Astrocyte of the hippocampus (primary cell): ENCODE measurements at regions not wholly inside any gene's neighbourhood (a gene's known extent, or its start where the extent isn't known, plus 50 kb on each side); places are given as distances from the start of the nearest gene placed in this dataset.
"Not testable (repeated sequence)": the region's sequence is repeated elsewhere in the genome, so short reads cannot be mapped to it uniquely, and the experiment has no call there.

Experiments used
- DNase-seq: peaks from one replicate; pipeline ENCODE4 v3.0.0; 2011; ENCODE audit warnings: low read depth, low spot score

DNA sequence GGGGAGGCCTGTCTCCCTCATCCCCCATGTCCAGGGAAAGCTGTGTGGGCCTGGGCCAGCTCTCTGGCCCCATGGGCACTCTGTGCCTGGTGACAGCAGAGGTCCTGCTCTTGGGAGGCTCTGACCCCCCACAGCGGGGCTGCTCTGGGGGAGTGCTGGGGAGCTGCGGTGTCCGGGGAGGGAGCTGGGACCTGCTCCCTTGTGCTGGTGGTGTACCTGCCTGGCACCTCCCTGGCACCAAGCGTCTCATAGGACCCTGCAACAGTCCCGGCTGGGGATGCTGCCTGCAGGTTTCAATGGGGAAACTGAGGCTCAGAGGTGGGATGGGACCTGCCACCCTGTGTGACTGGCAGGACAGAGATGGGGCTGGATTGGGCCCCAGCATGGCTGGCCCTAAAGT is 111.3 kb downstream of the KIF26A start:
- DNase-seq = no peak

DNA sequence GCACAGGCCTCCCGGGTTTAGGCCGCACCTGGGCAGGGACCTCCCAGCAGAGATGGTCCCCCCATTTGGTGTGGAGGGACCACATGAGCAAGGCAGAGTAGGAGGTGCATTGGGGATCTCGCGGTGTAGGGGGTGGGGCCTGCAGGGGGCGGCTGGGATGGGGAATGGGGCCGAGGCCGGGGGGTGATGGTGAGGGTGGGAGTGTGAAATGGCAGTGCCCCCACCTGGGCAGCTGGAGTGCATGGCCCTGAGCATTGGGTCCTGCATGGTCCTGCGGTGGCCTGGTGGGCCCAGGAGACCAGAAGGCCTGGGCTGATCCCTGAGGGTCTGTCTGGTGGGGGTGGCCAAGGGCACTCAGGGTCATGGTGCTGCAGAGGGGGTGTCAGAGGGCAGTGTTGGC is 111.8 kb downstream of the KIF26A start:
- no peak for DNase-seq

DNA sequence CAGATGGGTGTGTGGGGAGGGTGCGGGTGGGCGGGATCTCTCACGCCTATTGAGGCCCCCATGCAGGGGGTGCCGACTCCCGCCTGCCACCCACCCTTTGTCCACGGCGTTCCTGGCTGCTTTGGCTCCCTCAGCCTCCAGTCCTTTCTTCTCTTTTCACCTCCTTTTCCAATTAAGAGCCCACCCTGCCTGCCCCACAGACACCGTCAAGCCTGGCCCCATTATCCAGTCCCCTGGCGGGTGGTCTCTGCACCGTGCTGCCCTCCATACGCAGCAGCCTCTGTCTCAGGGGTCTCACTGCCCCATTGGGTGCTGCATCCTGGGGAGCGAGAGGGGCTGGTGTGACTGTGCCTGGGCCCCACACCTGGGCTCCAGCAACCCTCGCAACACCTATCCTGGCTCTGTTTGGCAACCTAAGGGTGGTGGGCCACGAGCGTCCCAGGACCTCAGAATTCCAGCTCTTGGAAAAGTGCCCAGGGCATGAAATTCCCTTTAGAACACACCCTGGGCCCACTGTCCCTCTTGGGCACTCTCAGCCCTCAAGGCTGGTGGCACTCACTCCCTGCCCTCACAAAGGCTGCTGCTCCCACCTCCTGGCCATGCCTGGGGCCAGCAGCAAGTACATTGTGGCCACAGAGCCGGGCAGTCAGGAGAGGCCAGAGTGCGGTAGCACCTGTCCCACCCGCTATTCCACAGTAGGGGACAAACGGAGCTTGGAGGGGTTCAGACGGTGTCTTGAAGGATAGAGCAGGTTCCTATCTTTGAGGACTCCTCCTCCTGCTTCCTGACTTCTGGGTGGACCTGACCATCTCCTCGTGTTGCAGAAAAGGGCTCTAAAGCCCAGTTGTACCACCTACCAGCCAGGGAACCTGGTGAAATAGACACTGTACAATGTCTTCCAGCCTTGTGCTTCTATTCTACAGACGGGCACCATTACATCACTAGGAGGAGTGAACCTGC is 114.1 kb downstream of the KIF26A start:
- DNase-seq = no peak

DNA sequence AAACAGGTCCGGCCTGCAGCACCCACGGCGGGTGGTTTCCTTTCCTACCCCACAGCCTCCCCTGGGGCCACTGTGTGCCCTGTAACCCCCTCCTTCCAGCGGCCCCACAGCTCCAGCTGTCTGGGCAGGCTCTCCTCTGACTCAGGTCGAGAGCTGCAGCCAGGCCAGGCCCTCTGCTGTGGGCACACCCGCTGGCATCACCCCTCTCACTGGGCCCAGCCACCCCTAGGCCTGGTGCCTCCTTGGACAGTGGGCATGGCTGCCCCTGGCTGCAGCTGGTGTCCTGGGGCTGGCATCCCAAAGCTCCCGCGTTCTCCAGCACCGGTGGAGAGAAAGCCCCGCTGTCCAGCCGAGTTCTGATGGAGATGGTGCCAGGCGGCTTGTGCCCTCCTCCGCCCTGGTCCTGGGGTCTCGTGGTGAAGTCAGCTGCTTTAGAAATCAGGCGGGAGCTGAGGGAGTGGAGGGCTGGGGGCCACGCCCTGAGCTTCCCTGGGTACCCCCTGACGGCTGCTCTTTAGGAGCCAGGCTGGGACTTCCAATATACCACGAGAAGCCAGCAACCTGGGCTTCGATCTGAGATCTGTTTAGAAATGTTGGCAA is 114.9 kb downstream of the KIF26A start:
- DNase-seq = no peak

DNA sequence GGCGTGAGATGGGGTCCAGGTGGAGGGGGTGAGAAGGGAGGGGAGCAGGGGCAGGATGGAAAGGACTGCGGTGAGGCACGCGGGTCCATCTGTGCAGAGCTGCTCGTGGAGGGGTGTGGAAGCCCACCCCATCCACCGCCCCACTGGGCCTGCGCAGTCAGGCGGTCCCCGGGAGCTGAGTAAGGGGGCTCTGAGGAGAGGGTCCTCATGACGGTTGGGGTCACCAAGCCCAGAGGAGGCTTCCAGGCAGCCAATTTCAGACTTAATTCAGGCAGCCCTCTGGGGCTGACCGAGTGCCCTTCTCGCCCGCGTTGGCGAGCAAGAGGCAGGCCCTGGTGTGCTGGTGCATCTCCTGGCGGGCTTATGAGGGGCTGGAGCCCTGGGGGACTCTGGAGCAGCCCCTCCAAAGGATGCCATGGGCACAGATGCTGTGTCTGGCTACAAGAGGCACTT is 115.5 kb downstream of the KIF26A start:
- no peak for DNase-seq

DNA sequence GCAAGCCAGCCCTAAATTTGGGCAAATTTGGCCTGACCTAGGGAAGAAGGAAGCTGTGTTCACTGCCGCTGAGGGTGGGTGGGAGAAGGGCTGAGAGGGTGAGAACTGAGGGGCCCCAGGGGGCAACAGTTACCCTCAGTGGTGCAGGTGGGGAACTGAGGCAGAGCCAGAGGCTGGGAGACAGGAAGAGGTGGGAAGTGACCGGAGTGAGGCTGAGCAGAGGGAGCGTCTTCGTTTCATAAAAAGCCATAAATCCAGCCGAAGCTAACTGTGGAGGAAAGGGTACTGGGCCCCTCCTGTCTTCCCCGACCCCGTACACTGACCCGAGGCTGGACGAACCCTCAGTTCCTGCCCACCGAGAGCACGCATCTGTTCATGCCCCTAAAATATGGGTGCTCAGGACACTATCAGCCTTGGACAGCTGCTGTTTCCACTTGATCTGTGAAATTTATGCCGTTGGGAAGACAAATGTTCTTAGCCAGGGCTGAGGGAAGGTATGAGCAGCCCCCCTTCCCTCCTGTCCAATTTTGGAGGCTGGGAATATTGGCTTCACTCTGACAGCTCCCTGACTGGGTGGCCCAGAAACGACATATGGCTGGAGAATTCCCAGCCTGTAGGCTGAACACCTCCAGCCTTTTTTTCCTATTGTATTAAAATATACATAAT is 116.5 kb downstream of the KIF26A start:
- DNase-seq = no peak

DNA sequence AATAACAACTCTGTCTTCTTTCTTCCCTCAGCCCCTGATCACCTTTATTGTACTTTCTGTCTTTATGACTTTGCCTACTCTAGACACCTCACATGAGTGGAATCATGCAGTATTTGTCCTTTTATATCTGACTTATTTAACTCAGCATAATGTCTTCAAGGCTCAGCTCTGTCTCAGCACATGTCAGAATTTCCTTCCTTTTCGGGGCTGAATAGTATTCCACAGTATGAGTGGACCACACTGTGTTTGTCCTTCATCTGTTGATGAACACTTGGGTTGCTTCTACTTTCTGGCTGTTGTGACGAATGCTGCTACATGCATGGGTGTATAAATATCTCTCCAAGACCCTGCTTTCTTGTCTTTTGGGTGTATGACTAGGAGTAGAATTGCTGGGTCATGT is 117.6 kb downstream of the KIF26A start:
- DNase-seq = no peak

DNA sequence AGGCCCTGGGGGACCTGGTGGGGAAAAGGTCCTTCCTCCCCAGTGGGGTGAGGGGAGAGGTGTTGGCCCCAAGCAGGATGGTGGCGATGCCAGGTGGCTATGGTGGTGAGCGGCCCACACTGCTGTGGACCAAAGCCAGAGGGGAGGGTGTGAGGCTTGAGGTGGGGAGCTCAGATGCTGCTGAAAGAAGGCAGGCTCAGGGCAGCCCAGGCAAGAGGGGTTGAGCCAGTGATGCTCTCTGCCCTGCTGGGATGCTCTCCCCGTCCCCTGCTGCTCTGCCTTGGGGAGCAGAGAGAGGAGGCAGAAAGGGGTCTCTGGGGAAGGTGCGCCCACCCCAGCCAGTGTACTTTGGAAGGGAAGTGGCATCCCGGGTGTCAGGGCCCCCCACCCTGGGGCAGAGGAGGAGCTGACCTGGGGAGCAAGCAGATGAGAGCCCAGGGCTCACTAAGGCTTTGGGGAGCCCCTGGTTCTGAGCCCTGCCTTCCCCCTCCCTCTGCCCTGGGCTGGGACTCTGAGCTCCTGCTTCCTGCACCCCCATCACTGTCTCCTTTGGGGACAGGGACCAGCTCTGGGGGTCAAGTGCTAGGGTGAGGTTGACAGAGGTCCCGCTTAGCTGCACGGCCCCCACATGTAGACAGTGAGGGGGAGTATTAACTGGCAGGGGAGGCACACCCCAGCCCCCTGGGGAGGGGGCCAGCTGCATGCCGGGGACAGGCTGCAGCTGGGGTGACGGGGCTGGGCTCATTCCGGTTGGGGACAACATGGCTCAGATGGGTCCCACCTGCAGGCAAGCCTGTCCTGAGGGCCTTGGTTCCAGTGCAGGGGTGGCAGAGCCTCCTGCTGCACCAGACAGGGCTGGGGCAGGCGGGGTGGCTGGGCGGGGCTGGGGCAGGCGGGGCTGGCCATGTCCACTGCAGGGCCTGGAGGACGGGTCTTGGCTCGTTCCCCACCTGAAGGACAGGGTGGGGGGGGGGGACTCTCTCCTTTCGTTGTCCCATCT is 124.4 kb downstream of the KIF26A start:
- DNase-seq = no peak

DNA sequence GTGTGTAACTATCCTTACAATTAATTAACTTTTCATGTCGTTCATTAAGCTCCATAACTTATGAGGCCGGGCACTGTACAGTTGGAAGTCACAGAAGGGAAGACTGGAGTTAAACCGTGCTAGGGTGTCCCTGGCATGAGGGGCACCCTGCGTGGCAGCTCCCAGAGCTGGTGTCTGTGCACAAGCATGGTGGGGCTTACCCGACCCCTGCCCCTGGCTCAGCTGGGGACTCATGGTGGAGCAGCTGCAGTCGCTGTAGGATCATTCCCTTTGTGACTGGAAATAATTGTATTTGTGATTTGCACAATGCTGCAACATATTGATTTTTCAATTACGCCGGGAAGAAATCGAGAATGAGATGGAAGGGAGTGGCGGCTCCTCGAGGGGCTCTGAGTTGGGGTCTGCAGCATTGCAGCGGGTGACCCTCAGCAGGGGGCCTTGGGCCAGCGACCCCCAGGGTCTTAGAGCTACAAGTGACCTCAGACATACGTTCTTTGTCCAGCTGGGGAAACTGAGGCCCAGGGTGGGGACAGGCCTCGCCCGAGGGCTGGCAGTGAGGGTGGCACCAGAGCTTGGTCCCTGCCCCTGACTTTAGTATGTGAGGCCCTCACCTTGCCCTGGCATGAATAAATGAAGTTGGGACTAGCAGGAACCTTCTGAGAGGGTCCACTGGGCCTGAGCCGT is 125.4 kb downstream of the KIF26A start:
- no peak for DNase-seq

DNA sequence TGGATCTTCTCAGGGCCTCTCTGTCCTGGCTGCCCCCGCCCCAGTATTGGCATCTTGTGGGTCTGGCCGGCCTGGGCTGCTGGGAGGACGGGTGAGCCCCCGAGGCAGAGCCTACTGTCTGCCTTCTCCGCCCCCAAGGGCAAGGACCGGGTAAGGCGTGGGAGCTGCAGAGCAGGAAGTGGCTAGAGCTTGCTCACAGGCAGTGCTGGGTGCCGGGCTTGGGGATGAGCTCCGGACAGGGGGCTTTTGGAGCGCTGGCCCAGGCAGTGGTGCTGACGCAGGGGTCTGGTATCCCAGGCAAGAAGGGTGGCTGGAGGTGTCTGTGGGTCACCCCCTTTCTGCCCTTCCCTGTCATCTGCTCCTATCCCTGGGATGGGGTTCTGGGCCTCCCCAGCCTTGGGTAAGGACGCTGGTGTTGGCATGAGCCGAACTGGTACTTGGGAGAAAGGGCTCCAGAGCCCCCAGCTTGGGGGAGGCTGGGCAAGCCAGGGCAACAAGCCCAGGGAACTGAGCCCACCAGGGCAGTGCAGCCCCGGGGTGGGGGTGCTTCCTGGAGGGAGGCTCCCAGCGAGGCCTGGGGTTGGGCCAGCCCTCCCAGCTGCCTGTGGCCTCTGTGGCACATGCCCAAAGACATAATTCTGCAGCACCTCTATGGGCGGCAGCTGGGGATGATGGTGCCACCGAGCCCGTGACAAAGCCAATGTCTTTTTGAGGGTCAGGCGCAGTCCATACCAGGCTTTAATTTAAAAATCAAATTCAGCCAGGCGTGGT is 126.3 kb downstream of the KIF26A start:
- no peak for DNase-seq

DNA sequence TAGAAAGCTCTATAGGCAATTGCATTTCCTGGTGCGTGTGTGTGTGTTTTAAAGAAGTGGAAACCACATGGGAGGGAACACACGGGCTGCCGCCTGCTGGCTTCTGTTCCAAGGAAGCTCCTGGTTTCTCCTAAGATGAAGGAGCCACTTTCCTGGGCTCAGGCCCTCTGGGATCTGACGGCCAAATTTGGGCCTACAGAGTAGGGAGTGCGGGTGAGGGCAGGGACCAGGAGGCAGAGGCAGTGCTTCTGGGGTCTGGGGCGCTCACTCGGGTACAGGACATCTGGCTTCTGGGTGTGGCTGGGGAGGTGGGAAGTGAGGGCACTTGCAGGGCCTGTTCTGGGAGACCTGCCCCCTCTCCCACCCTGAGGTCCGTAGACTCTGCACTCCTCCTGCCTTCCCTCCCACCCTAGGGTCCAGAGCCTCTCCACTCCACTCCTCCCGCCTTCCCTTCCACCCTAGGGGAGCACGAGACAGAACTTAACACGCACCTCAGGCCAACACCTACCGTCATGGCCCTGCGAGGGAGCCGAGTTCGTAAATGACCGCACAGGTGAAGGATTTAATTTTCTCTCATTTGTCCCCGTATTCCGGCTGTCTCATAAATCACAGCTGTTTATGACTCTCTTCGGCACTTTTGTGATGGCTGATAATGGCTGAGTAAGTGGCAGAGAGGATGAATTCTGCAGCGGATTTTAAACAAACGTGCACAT is 127.7 kb downstream of the KIF26A start:
- no peak for DNase-seq

DNA sequence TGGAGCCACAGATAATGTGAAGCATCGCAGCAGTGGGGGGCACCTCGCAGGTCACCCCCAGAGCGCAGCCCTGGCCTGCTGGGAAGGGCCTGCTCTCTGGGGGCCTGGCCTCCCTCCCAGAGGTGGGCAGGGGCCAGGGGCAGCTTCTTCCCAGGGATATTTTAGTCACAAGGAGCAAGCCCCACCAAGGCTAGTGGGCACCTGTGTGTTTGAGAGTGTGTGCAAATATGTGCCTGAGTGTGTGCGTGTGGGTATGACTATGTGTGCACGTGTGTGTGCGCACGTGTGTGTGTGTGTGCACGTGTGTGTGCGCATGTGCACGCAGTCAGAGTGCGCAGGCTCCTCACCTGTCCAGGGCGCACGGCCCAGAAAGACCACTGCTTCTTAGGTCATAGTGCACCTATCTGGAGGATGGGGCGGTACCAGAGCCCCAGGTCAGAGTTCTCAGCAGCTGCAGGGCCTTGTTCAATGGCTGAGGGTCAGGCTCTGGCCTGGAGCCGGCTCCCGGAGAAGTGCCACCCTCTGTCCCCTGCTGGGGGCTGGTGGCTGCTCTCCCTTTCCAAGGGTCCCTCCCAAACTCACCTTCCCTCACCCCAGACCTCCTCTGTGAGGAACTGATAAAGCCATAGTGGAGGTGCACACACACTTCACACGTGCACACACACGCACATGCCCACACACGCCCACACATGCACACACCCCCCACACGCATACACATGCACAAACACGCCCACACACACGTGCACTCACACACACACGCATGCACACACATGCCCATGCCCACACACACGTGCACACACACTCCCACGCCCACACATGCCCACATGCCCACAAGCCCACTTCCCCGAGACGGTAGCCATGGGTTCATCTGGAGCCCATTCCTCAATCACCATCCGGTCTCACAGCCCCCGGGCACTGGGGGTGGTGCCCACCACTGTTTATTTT is 128.5 kb downstream of the KIF26A start:
- DNase-seq = no peak

DNA sequence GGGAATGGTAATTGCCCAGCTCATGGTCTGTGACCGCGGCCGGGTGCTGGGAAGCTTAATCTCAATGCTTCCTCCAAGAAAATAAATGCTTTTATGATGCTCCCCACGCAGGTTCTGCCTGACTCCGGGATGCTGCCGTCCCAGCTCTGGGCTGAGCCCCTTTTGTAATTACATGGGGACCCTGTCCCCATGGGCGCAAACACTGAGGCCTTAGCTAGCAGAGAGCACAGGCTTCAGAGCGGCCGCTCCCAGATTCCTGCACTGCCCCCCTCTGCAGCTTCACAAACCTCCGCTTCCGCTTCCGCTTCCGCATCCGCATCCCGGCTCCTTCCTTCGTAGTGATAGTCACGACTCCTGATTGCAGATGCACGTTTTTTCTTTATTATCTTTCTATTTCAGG is 129.5 kb downstream of the KIF26A start:
- DNase-seq = no peak

DNA sequence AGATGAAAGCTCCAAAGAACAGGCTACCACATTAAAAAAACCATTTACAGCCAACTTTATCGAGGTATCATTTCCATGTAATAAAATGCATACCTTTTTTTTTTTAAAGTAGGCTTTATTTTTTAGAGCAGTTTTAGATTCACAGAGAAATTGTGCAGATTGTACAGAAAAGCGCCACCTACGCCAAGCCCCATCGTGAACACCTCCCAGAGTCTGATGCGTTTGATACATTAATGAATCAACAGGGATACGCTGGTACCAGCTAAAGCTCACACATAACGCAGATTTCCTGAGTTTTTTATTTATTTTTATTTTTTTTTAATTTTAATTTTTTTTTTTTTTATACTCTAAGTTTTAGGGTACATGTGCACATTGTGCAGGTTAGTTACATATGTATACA is 129.9 kb downstream of the KIF26A start:
- DNase-seq = no peak

DNA sequence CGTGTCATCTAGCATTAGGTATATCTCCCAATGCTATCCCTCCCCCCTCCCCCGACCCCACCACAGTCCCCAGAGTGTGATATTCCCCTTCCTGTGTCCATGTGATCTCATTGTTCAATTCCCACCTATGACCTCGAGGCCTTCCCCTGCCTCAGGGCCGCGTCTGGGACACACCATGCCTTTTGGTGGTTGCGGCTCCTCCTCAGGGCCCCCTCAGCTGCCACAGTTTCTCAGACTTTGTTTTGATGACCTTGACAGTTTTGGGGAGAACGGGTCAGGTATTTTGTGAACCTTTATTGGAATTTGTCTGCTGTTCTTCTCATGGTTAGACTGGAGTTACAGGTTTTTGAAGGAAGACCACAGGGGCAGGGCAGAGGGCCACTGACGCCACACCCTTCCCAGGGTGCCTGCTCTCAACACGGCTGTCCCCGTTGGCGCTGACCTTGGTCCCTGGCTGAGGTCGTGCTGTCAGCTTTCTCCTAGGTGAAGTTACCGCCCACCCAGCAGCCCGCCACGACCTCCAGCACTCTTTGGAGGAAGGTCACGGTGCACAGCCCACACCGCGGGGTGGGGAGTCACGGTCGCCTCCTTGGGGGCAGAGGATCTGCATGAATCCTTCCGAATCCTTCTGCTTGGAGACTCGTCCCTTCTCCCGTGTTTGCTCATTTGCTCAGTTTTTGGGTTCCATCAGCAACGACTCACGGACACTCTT is 130.5 kb downstream of the KIF26A start:
- no peak for DNase-seq

DNA sequence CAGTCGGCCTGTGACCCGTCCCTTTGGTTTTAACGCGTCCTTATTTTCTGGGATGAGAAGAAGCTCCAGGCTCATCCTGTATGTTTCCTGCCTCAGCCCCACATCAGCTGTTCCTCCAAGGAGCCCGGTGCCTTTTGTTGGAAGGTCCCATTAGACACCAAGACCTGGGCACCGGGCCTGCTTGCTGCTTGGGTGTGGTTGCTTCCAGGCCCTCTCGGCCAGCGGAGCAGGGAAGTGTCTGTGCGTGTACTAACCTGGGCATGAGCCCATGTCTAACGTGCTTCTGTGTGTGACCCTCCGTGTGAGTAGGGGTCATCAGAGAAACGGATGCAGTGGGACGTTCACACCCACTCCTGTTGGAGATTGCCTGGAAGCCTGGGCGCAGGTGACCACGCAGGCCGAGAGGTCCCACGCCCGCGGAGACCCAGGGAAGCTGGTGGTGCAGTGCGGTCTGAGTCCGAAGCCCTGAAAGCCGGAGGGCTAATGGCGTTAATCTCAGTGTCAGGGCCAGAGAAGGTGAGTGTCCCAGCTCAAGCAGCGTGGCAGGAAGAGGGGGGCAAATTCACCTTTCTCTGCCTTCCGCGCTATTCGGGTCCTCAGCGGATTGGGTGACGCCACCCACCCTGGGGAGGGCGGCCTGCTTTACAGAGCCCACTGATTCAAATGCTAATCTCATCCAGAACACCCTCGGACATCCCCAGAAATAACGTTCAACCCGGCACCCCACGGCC is 131.3 kb downstream of the KIF26A start:
- not testable (repeated sequence) for DNase-seq

DNA sequence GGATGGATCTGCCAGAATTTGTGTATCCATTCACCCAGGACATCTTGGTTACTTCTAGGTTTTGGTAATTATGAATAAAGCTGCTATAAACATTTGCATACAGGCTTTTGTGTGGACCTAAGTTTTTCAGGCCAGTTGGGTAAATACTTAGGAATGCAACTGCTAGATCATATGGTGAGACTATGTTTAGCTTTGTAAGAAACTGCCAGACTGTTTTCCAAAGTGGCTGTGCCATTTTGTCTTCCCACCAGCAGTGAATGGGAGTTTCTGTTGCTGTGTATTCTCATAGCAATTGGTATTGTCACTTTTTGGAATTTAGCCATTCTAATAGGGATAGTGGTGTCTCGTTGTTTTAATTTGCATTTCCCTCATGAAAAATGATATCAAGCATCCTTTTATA is 133.0 kb downstream of the KIF26A start:
- no peak for DNase-seq
